KG1 (cell line): ENCODE measurements at regions not wholly inside any gene's neighbourhood (a gene's known extent, or its start where the extent isn't known, plus 50 kb on each side); places are given as distances from the start of the nearest gene placed in this dataset.

Experiments used
- DNase-seq: peaks from one replicate; lab custom pipeline; 2025; lab: John Stamatoyannopoulos, UW

GRCh38 chr13:109397285-109397684, 389.1 kb downstream of the IRS2 start:
- DNase-seq: no peak

- DNase-seq: no peak
Observed at GRCh38 chr13:109396266-109396665, 390.1 kb downstream of the IRS2 start.

- no peak for DNase-seq
Observed at GRCh38 chr13:109395014-109395413, 391.4 kb downstream of the IRS2 start.

GRCh38 chr13:109394311-109394988, 391.9 kb downstream of the IRS2 start:
- DNase-seq: no peak

- no peak for DNase-seq
Observed at GRCh38 chr13:109393045-109393444, 393.3 kb downstream of the IRS2 start.

- no peak for DNase-seq
Observed at GRCh38 chr13:109390391-109390790, 396.0 kb downstream of the IRS2 start.

- no peak for DNase-seq
Observed at GRCh38 chr13:109389892-109390345, 396.5 kb downstream of the IRS2 start.

GRCh38 chr13:109389456-109389855, 396.9 kb downstream of the IRS2 start:
- DNase-seq: no peak

- DNase-seq: no peak
Observed at GRCh38 chr13:109387471-109387870, 398.9 kb downstream of the IRS2 start.

- DNase-seq: no peak
Observed at GRCh38 chr13:109385242-109385560, 401.2 kb downstream of the IRS2 start.

- no peak for DNase-seq
Observed at GRCh38 chr13:109384491-109385241, 401.7 kb downstream of the IRS2 start.

- no peak for DNase-seq
Observed at GRCh38 chr13:109383683-109384082, 402.7 kb downstream of the IRS2 start.

GRCh38 chr13:109381546-109382180, 404.7 kb downstream of the IRS2 start:
- no peak for DNase-seq

- DNase-seq: no peak
Observed at GRCh38 chr13:109380457-109380856, 405.9 kb downstream of the IRS2 start.

GRCh38 chr13:109379930-109380329, 406.5 kb downstream of the IRS2 start:
- DNase-seq: no peak

GRCh38 chr13:109376936-109377335, 409.4 kb downstream of the IRS2 start:
- DNase-seq: no peak

GRCh38 chr13:109374609-109375200, 411.7 kb downstream of the IRS2 start:
- DNase-seq: no peak

GRCh38 chr13:109372666-109373065, 413.7 kb downstream of the IRS2 start:
- DNase-seq: no peak

- no peak for DNase-seq
Observed at GRCh38 chr13:109371066-109371465, 415.3 kb downstream of the IRS2 start.

- DNase-seq: no peak
Observed at GRCh38 chr13:109370496-109370895, 415.9 kb downstream of the IRS2 start.

GRCh38 chr13:109369353-109370052, 416.9 kb downstream of the IRS2 start:
- DNase-seq: no peak

GRCh38 chr13:109368230-109368629, 418.2 kb downstream of the IRS2 start:
- DNase-seq: no peak
